ENCODE measurements at regions not wholly inside any gene's neighbourhood (a gene's known extent, or its start where the extent isn't known, plus 50 kb on each side); places are given as distances from the start of the nearest gene placed in this dataset.

DNA sequence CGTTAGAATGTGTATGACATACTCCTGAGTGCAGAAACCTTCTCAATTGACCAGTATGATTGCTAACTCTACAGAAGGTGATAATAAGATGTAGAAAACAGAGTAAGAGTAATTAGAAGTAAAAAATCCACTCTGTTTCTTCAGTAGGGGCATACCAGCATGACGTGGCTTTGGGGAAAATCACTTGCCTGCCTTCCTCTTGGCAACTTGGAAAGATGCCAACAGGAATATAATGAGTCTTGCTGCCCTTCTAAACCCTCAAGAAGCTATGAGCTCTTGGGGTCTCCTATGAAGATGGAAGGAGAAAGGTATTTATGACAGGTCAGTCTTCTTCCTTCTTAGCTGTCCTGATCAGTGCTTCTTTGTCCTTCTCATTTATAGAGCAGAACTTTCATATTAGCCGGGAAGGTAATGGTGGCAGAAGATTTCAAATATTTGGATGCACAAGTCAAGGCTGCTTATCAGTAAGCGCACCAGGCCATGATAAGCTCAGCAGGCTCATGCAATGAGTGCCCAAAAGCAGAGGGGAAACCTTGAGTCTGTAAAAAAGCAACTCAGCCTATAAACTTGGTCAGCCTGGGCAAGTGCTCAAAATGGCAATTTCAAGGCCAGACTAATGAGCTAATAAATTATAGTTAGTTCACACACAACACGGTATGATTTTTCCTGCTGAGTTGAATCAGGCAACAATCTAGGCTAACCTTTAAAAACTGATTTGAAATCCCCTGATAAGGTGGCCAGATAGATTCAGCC, 69.7 kb upstream of the PPARGC1A start:
- TF ChIP-seq, protein P1, sequence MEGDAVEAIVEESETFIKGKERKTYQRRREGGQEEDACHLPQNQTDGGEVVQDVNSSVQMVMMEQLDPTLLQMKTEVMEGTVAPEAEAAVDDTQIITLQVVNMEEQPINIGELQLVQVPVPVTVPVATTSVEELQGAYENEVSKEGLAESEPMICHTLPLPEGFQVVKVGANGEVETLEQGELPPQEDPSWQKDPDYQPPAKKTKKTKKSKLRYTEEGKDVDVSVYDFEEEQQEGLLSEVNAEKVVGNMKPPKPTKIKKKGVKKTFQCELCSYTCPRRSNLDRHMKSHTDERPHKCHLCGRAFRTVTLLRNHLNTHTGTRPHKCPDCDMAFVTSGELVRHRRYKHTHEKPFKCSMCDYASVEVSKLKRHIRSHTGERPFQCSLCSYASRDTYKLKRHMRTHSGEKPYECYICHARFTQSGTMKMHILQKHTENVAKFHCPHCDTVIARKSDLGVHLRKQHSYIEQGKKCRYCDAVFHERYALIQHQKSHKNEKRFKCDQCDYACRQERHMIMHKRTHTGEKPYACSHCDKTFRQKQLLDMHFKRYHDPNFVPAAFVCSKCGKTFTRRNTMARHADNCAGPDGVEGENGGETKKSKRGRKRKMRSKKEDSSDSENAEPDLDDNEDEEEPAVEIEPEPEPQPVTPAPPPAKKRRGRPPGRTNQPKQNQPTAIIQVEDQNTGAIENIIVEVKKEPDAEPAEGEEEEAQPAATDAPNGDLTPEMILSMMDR (conservative IDR thresholded peaks at IDR 0.05; ENCODE audit: low read depth, low read length): no peak
- no peak for DNase-seq (ENCODE audit: low read depth)
- H3K4me3 ChIP-seq (ENCODE audit: low read depth, low read length): no peak overlapping the region

DNA sequence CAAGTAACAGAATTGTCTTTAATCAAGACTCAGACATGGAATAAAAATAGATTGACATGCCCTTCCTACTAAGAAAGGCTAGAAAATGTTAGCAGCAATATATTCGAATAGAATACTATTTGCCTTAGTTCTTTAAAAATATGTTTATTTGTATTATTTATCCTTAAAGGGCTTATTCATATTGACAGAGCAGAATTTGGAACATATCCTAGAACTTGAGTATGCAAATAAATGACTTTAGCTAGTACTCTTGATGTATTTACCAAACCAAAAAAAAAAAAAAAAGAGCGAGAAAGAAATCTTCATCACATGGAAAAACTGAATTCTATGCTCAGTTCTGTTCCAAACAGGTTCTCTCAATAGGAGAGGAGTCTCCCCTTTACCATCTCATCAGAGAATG, 68.9 kb upstream of the PPARGC1A start:
- no peak overlapping the region for H3K4me3 ChIP-seq (ENCODE audit: low read depth, low read length)
- TF ChIP-seq, protein P1 (conservative IDR thresholded peaks at IDR 0.05; ENCODE audit: low read depth, low read length): no peak
- no peak for DNase-seq (ENCODE audit: low read depth)

DNA sequence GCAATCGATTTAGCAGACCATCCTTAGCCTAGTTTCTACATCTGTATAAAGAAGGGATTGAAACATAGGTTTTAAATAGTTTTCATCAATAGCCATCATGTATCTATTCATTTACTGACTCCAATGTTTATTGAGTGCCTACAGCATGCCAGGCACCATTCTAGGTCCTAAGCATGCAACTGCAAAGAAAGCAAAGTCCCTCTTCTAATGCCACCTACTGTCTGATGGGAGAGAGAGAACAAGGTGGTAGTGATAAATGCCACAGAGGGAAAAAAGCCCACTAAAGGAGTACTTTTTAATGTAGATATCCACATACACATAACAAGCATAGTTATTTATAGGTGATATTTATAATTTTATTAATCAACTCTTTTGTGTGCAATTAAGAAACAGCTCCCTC, 67.6 kb upstream of the PPARGC1A start:
- DNase-seq (ENCODE audit: low read depth): no peak
- no peak overlapping the region for H3K4me3 ChIP-seq (ENCODE audit: low read depth, low read length)
- TF ChIP-seq, protein P1 (conservative IDR thresholded peaks at IDR 0.05; ENCODE audit: low read depth, low read length): no peak

DNA sequence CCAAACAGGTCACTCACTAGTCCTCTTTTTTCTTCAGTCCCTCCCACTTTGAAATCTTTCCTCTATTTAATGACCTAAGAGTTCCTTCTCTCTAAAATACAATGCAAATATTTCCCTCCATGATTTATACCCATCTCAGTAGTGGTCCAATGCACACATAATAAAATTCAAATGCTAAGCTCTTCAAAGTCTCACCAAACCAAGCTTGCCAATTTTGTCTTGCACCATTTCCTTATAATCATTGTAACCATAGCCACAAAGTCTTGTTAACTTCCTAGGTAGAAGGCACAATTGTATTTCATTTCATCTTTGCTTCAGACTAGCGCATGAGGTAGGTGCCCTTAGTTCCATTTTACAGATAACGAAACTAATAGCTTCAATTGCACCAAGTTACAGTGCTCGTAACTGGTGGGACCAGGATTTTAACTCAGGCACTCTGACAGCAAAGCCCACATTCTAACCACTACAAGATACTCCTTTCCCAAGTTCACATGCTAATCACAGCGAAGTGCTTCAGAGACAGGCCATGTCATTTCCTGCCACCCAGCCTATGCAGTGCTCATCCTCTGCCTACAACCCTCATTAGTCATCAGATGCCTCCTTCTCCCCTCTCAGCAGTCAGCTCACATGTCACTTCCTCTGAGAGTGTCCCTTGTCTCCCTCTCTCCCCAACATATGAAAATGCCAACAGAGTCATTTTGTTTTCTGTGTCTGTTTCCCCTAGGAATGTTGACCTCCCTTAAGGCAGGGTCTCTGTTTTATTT, 66.9 kb upstream of the PPARGC1A start:
- H3K4me3 ChIP-seq (ENCODE audit: low read depth, low read length): no peak overlapping the region
- TF ChIP-seq, protein P1 (conservative IDR thresholded peaks at IDR 0.05; ENCODE audit: low read depth, low read length): no peak
- DNase-seq (ENCODE audit: low read depth): no peak

DNA sequence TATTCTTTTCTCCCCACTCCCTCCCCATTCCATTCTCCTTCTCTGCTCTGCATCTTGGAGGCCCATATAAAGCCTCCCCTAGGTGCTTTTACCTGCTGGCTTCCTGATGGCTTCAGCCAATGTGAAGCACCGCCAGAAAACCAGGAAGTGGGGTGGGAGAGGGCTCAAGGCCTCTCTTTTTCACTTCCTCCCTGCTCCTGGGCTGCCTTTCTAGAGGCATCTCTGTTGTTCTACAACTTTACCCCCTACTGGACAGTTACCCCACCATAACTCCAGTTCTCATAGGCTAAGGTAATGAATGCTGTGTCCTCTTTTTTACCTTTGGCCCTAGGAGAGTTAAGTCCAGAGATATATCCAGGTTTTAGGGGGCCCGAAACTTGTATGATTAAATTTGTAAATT, 62.4 kb upstream of the PPARGC1A start:
- DNase-seq (ENCODE audit: low read depth): no peak
- TF ChIP-seq, protein P1 (conservative IDR thresholded peaks at IDR 0.05; ENCODE audit: low read depth, low read length): no peak
- H3K4me3 ChIP-seq (ENCODE audit: low read depth, low read length): no peak overlapping the region

DNA sequence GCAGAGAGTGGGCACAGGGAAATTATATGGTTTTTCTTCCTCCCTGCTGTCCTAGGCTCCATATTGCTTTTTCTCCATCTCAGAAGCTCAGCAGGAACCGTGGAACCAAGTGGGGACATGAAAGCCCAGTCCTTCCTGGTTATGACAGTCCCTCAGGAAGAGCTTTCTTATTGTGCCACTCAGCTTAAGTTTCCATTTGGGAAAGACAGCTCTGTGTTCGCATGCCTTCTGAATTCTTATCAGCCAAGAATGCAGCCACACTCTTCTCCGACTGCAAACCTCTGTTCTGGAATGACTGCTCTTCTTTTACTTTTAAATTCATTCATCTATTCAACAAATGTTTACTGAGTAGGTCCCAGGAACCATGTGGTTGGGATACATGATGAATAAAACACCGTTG, 58.0 kb upstream of the PPARGC1A start:
- no peak overlapping the region for H3K4me3 ChIP-seq (ENCODE audit: low read depth, low read length)
- TF ChIP-seq, protein P1 (conservative IDR thresholded peaks at IDR 0.05; ENCODE audit: low read depth, low read length): no peak
- DNase-seq (ENCODE audit: low read depth): peak; percentile 18

All from choroid plexus epithelial cell (primary cell).